ENCODE measurements at regions not wholly inside any gene's neighbourhood (a gene's known extent, or its start where the extent isn't known, plus 50 kb on each side); places are given as distances from the start of the nearest gene placed in this dataset.
A peak's percentile ranks its signal among the peaks of the same experiment; 100 is the strongest.

DNA sequence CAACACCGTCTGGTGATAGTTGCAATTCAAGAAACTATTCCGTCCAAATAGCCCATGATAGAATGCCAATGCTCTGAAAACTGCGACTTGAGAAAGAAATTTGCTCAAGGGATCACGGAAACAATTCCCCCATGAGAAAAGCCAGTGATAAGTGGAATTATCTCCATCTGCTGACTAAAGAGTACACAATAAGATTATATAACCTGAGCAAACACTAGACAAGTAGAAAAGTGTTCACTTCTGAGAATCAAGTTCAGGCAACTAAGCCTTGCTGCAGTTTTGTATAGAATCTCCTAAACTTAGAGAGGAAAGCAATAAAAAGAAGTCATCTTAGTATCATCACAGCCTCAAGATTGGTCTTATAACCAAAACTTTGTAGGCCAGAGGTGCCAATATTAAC lies 336.3 kb upstream of the NRXN1 start:
- TF ChIP-seq NR3C1 (IDR thresholded peaks at IDR 0.05) = no peak
- TF ChIP-seq HES2 (IDR thresholded peaks at IDR 0.05) = no peak
- TF ChIP-seq MAZ (IDR thresholded peaks at IDR 0.05; ENCODE audit: borderline replicate concordance, low read depth, low read length) = no peak
- no peak for TF ChIP-seq ZFP36 (IDR thresholded peaks at IDR 0.05; ENCODE audit: borderline replicate concordance, partially characterized antibody)
- no peak for TF ChIP-seq KDM1A (IDR thresholded peaks at IDR 0.05; ENCODE audit: low read depth)
- TF ChIP-seq NPAS2 (CRISPR knock-in tag; IDR thresholded peaks at IDR 0.05; ENCODE audit: borderline replicate concordance) = no peak
- no peak for TF ChIP-seq BCL3 (IDR thresholded peaks at IDR 0.05)
- no peak for TF ChIP-seq ZSCAN20 (CRISPR knock-in tag; IDR thresholded peaks at IDR 0.05)
- TF ChIP-seq ELK1 (IDR thresholded peaks at IDR 0.05; ENCODE audit: low read depth, low read length) = no peak
- no peak for TF ChIP-seq ZC3H11A (IDR thresholded peaks at IDR 0.05)
- no peak for TF ChIP-seq CTCF (IDR thresholded peaks at IDR 0.05)
- TF ChIP-seq, protein P1, sequence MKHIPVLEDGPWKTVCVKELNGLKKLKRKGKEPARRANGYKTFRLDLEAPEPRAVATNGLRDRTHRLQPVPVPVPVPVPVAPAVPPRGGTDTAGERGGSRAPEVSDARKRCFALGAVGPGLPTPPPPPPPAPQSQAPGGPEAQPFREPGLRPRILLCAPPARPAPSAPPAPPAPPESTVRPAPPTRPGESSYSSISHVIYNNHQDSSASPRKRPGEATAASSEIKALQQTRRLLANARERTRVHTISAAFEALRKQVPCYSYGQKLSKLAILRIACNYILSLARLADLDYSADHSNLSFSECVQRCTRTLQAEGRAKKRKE (CRISPR knock-in tag; IDR thresholded peaks at IDR 0.05; ENCODE audit: low read depth) = no peak
- no peak for TF ChIP-seq HOXA7 (CRISPR knock-in tag; IDR thresholded peaks at IDR 0.05)
- no peak for TF ChIP-seq PHF8 (IDR thresholded peaks at IDR 0.05; ENCODE audit: borderline replicate concordance, low read depth)
- TF ChIP-seq TFCP2L1 (CRISPR knock-in tag; IDR thresholded peaks at IDR 0.05) = no peak
- TF ChIP-seq CEBPB (IDR thresholded peaks at IDR 0.05) = no peak
- no peak for TF ChIP-seq POLR2AphosphoS2 (conservative IDR thresholded peaks at IDR 0.05; ENCODE audit: low read length)
- POLR2A ChIA-PET = no interaction called here
- FAIRE-seq (no peak), ATAC-seq (no peak), DNase-seq (ENCODE audit: low read depth in 1 of 2, low spot score in 1 of 2) (no peak)
- Histone ChIP-seq H3K4me3 (no peak overlapping the region), H3K4me2 (no peak overlapping the region), H3K9me3 (no peaks in the 10 kb centered on the region; the same call in 2 of the 3 replicates), H3K4me1 (no peaks in the 10 kb centered on the region), H3K27ac (no peak overlapping the region)
- 37% methylated on average over 4 of the region's 4 CpGs for WGBS (ENCODE audit: missing lambda C conversion rate)
- CTCF ChIA-PET = no interaction called here

DNA sequence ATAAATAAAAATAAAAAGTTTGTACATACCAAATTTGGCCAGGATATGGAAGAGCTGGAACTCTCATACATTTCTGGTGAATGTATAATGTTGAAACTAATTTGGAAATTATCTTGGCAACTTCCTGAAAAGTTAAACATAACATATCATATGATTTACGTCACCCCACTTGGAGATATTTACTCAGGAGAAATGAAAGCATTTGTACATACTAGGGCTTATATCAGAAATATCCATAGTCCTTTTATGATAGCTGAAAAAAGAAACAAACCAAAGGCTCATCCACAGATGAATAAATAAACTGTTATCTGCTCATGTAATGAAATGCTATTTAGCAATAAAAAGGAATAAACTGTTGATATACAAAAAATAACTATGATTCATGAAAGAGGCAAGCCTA lies 318.2 kb upstream of the NRXN1 start:
- POLR2A ChIA-PET = no interaction called here
- DNase-seq (ENCODE audit: low read depth in 1 of 2, low spot score in 1 of 2) (peak in 1 of 2 experiments; percentile 22), ATAC-seq (no peak), FAIRE-seq (no peak)
- CTCF ChIA-PET = no interaction called here
- no peak overlapping the region for H3K4me3 ChIP-seq
- no peaks in the 10 kb centered on the region for H3K4me1 ChIP-seq
- 6% methylated on average over 1 of the region's 1 CpG for WGBS (ENCODE audit: missing lambda C conversion rate)
- no peak overlapping the region for H3K27ac ChIP-seq
- no peaks in the 10 kb centered on the region for H3K9me3 ChIP-seq
- TF ChIP-seq SREBF2 (IDR thresholded peaks at IDR 0.05) (no peak), TP53 (CRISPR knock-in tag; IDR thresholded peaks at IDR 0.05) (no peak), EHMT2 (IDR thresholded peaks at IDR 0.05; ENCODE audit: low read depth) (no peak), FOXS1 (CRISPR knock-in tag; IDR thresholded peaks at IDR 0.05) (no peak), ZFP36 (IDR thresholded peaks at IDR 0.05; ENCODE audit: borderline replicate concordance, partially characterized antibody) (no peak), CBX2 (IDR thresholded peaks at IDR 0.05; ENCODE audit: borderline replicate concordance, low read depth) (no peak), HEYL (CRISPR knock-in tag; IDR thresholded peaks at IDR 0.05) (no peak), BHLHE40 (IDR thresholded peaks at IDR 0.05; ENCODE audit: low read depth, low read length) (no peak), ELK1 (IDR thresholded peaks at IDR 0.05; ENCODE audit: low read depth, low read length) (no peak), NFE2L2 (conservative IDR thresholded peaks at IDR 0.05; ENCODE audit: low read length) (no peak), KDM5A (IDR thresholded peaks at IDR 0.05) (no peak)
- no peak overlapping the region for H3K4me2 ChIP-seq

Data from A549 (cell line).